ENCODE measurements at regions not wholly inside any gene's neighbourhood (a gene's known extent, or its start where the extent isn't known, plus 50 kb on each side); places are given as distances from the start of the nearest gene placed in this dataset.

DNA sequence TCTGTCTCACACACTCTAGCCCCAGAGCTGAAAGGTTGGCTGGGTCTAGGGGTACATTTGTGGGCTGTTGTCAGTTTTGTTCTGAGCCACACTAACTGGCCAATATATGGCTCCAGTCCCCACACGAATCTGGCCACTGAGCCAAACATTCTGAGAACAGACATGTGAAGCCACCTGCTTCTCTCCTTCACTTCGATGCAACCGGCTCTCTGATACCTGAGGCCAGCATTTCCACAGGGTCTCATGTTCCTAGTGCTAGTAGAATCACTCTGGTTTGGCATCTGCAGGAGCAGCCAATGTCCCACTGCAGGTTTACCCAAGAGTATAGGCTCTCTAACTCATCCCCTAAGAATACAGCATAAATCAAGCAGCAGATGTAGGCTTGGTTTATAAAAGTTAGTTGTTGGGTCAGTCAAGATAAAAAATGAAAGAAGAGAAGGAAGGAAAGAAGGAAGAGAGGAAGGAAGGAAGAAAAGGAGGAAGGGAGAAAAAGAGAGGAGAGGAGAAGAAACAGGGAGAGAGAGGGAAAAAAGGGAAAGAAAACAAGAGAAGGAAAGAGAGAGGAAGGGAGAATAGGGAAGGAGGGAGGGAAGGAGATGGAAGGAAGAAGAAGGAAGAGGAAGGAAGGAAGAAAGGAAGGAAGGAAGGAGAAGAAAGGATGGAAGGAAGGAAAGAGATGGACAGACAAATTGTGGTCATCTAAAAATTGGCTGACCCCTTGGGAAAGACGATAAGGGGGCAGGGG lies 75.1 kb downstream of the STRA8 start:
- DNase-seq (no peak), ATAC-seq (no peak)
- H3K27me3 Mint-ChIP-seq: peaks cover 0 to 5% (median 3%) of the 10 kb centered on the region in 5 donors
- peaks cover 0 to 5% (median 0%) of the 10 kb centered on the region in 11 donors for H3K9me3 Mint-ChIP-seq
- H3K36me3 ChIP-seq (ENCODE audit: control insufficient read depth in 2 of 3, insufficient read depth in 3 of 3, low read length in 3 of 3): no peaks in the 10 kb centered on the region
- H3K4me1 Mint-ChIP-seq: no peaks in the 10 kb centered on the region
- H3K4me3 Mint-ChIP-seq: no peak overlapping the region
- H3K36me3 Mint-ChIP-seq: no peaks in the 10 kb centered on the region
- no peak overlapping the region for H3K27ac ChIP-seq (ENCODE audit: low read depth, low read length)
- no peaks in the 10 kb centered on the region for H3K27me3 ChIP-seq (ENCODE audit: control insufficient read depth in 2 of 2, insufficient read depth in 2 of 2, low read length in 2 of 2)
- ChIA-PET POLR2A (no interaction called here), CTCF (no interaction called here)
- no peaks in the 10 kb centered on the region for H3K9me3 ChIP-seq (ENCODE audit: control insufficient read depth in 2 of 3, low read length in 3 of 3)
- intact Hi-C loops (cut with micrococcal nuclease): no loop called here
- no peak overlapping the region for H3K4me3 ChIP-seq (ENCODE audit: low read length)
- peak overlapping the region in 1 of 9 donors; percentile 5 for H3K27ac Mint-ChIP-seq
- no peaks in the 10 kb centered on the region for H3K4me1 ChIP-seq (ENCODE audit: control insufficient read depth in 2 of 2, insufficient read depth in 2 of 2, low read length in 2 of 2)

Data from naive thymus-derived CD4-positive, alpha-beta T cell (primary cell).